ENCODE measurements at regions not wholly inside any gene's neighbourhood (a gene's known extent, or its start where the extent isn't known, plus 50 kb on each side); places are given as distances from the start of the nearest gene placed in this dataset.
"Not testable (repeated sequence)": the region's sequence is repeated elsewhere in the genome, so short reads cannot be mapped to it uniquely, and the experiment has no call there.

GRCh38 chr6:92008757-92009502 lies 1410.4 kb downstream of the EPHA7 start:
- DNase-seq: no peak

- no peak for DNase-seq
Observed at GRCh38 chr6:92000112-92000511, 1413.2 kb upstream of the MAP3K7 start.

- no peak for DNase-seq
Observed at GRCh38 chr6:91994787-91995186, 1407.9 kb upstream of the MAP3K7 start.

GRCh38 chr6:91982559-91982958 lies 1395.7 kb upstream of the MAP3K7 start:
- no peak for DNase-seq

GRCh38 chr6:91976797-91977196 lies 1389.9 kb upstream of the MAP3K7 start:
- DNase-seq: no peak

- DNase-seq: no peak
Observed at GRCh38 chr6:91970700-91971099, 1383.8 kb upstream of the MAP3K7 start.

GRCh38 chr6:91965872-91966271 lies 1379.0 kb upstream of the MAP3K7 start:
- DNase-seq: no peak

GRCh38 chr6:91961671-91962070 lies 1374.8 kb upstream of the MAP3K7 start:
- DNase-seq: no peak

- no peak for DNase-seq
Observed at GRCh38 chr6:91961236-91961635, 1374.4 kb upstream of the MAP3K7 start.

- no peak for DNase-seq
Observed at GRCh38 chr6:91941838-91942237, 1355.0 kb upstream of the MAP3K7 start.

- DNase-seq: no peak
Observed at GRCh38 chr6:91940801-91941200, 1353.9 kb upstream of the MAP3K7 start.

GRCh38 chr6:91926827-91927226 lies 1340.0 kb upstream of the MAP3K7 start:
- DNase-seq: no peak

GRCh38 chr6:91926361-91926760 lies 1339.5 kb upstream of the MAP3K7 start:
- DNase-seq: no peak

GRCh38 chr6:91911945-91912344 lies 1325.1 kb upstream of the MAP3K7 start:
- no peak for DNase-seq

- DNase-seq: no peak
Observed at GRCh38 chr6:91904586-91905164, 1317.8 kb upstream of the MAP3K7 start.

GRCh38 chr6:91895599-91896285 lies 1308.9 kb upstream of the MAP3K7 start:
- DNase-seq: no peak

- no peak for DNase-seq
Observed at GRCh38 chr6:91886183-91886795, 1299.4 kb upstream of the MAP3K7 start.

- DNase-seq: not testable (repeated sequence)
Observed at GRCh38 chr6:91881791-91882190, 1294.9 kb upstream of the MAP3K7 start.

GRCh38 chr6:91879386-91879995 lies 1292.6 kb upstream of the MAP3K7 start:
- DNase-seq: no peak

GRCh38 chr6:91877994-91878393 lies 1291.1 kb upstream of the MAP3K7 start:
- DNase-seq: no peak

GRCh38 chr6:91874971-91875370 lies 1288.1 kb upstream of the MAP3K7 start:
- DNase-seq: no peak

GRCh38 chr6:91868539-91869202 lies 1281.8 kb upstream of the MAP3K7 start:
- no peak for DNase-seq

GRCh38 chr6:91865889-91866288 lies 1279.0 kb upstream of the MAP3K7 start:
- DNase-seq: no peak
